ENCODE measurements at regions not wholly inside any gene's neighbourhood (a gene's known extent, or its start where the extent isn't known, plus 50 kb on each side); places are given as distances from the start of the nearest gene placed in this dataset.
"Not testable (repeated sequence)": the region's sequence is repeated elsewhere in the genome, so short reads cannot be mapped to it uniquely, and the experiment has no call there.

DNA sequence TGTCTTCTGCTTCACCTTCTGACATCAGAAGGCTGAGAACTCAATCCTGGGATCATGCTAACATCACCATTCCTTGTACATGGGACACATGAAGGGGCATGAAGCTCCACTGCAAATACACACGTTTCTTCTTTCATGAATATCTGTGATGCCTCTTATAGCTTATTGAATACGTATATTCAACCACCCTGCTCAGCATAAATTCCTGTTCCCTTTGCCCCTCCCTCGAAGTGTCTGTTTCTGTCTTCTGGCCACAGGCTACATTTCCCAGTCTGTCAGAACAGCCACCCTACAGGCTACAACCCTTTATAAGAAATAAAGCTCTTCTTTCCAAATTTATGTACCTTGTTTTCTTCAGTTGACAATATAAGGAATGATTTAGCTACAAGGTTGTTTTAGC is 201.3 kb upstream of the STS start:
- DNase-seq (ENCODE audit: low read depth) = no peak
- TF ChIP-seq, protein P1, sequence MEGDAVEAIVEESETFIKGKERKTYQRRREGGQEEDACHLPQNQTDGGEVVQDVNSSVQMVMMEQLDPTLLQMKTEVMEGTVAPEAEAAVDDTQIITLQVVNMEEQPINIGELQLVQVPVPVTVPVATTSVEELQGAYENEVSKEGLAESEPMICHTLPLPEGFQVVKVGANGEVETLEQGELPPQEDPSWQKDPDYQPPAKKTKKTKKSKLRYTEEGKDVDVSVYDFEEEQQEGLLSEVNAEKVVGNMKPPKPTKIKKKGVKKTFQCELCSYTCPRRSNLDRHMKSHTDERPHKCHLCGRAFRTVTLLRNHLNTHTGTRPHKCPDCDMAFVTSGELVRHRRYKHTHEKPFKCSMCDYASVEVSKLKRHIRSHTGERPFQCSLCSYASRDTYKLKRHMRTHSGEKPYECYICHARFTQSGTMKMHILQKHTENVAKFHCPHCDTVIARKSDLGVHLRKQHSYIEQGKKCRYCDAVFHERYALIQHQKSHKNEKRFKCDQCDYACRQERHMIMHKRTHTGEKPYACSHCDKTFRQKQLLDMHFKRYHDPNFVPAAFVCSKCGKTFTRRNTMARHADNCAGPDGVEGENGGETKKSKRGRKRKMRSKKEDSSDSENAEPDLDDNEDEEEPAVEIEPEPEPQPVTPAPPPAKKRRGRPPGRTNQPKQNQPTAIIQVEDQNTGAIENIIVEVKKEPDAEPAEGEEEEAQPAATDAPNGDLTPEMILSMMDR (conservative IDR thresholded peaks at IDR 0.05; ENCODE audit: control insufficient read depth, insufficient read depth, low read depth, low read length) = no peak
- no peak overlapping the region for H3K4me3 ChIP-seq (ENCODE audit: control insufficient read depth, low read depth, low read length)

DNA sequence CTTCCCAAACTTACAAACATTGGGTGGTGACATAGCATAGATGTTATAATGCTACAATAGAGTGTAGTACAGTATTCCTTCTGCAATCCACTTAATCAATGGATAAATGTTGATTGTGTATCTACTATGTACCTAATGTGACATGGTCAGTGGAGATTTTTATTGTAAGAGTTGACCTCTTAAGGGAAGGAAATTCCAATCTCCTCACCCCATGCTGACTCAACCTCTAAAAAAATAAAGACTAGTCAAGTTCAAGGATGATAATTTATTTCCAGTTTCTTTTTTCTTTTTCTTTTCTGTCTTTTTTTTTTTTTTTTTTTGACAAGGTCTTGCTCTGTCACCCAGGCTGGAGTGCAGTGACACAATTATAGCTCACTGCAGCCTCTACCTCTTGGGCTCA is 206.5 kb upstream of the STS start:
- DNase-seq (ENCODE audit: low read depth) = peak; percentile 1
- TF ChIP-seq, protein P1 (conservative IDR thresholded peaks at IDR 0.05; ENCODE audit: control insufficient read depth, insufficient read depth, low read depth, low read length) = no peak
- no peak overlapping the region for H3K4me3 ChIP-seq (ENCODE audit: control insufficient read depth, low read depth, low read length)

DNA sequence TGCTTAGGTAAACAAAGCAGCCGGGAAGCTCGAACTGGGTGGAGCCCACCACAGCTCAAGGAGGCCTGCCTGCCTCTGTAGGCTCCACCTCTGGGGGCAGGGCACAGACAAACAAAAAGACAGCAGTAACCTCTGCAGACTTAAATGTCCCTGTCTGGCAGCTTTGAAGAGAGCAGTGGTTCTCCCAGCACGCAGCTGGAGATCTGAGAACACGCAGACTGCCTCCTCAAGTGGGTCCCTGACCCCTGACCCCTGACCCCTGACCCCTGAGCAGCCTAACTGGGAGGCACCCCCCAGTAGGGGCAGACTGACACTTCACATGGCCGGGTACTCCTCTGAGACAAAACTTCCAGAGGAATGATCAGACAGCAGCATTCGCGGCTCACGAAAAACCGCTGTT is 214.6 kb upstream of the STS start:
- not testable (repeated sequence) for H3K4me3 ChIP-seq (ENCODE audit: control insufficient read depth, low read depth, low read length); DNase-seq (ENCODE audit: low read depth)

DNA sequence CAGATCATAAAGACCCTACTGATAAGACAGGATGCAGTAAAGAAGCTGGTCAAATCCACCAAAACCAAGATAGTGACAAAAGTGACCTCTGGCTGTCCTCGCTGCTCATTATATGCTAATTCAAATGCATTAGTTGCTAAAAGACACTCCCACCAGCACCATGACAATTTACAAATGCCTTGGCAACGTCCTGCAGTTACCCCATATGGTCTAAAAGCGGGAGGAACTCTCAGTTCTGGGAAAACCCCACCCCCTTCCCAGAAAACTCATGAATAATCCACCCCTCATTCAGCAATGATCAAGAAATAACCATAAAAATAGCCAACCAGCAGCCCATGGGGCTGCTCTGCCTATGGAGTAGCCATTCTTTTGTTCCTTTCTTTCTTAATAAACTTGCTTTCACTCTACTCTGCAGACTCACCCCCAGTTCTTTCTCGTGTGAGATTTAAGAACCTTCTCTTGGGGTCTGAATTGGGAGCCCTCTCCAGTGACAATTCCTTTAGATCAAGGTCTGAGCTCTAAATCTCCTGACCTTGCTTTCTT is 217.1 kb upstream of the STS start:
- TF ChIP-seq, protein P1 (conservative IDR thresholded peaks at IDR 0.05; ENCODE audit: control insufficient read depth, insufficient read depth, low read depth, low read length) = no peak
- no peak for DNase-seq (ENCODE audit: low read depth)
- H3K4me3 ChIP-seq (ENCODE audit: control insufficient read depth, low read depth, low read length) = no peak overlapping the region

DNA sequence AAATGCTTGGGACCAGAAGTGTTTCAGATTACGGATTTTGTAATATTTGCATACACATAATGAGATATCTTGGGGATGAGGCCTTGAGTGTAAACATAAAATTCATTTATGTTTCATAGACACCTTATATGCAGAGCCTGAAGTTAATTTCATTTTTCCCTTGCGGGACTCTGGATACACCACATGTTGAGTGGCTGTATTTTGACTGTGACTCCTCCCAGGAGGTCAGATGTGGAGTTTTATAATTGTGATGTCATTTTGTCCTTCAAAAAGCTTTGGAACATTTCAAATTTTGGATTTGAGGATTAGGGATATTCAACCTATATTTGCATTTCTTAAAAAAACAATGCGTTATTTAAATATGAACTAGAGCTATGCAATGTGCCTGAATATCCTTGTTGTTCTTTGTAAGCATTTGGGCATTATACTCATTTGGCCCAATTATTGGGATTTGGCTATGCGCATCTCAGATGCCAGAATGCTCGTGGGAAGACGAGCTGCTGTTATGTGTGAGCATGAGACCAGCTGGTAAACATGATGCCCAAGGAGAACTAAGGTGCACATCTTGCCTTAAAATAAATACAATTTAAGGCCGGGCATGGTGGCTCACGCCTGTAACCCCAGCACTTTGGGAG is 223.0 kb upstream of the STS start:
- TF ChIP-seq, protein P1 (conservative IDR thresholded peaks at IDR 0.05; ENCODE audit: control insufficient read depth, insufficient read depth, low read depth, low read length) = no peak
- no peak overlapping the region for H3K4me3 ChIP-seq (ENCODE audit: control insufficient read depth, low read depth, low read length)
- DNase-seq (ENCODE audit: low read depth) = no peak

DNA sequence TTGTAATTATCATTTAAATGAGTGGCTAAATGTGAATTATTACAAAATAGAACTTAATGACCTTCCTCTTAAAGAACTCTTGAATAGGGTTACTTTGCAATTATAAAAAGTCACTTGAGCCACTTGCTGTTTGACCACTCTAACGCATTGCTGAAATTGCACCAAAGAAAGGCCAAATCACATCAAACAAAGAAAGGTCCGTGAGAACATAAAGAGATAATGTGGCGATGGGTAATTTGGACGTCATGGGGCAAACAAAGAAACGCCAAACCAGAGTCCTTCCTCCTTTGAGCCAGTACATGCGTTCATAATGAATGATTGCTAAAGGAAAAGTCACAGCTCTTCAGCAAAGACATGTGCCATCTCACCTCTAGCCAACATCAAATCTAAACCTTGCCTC is 229.8 kb upstream of the STS start:
- DNase-seq (ENCODE audit: low read depth) = no peak
- TF ChIP-seq, protein P1 (conservative IDR thresholded peaks at IDR 0.05; ENCODE audit: control insufficient read depth, insufficient read depth, low read depth, low read length) = no peak
- no peak overlapping the region for H3K4me3 ChIP-seq (ENCODE audit: control insufficient read depth, low read depth, low read length)

DNA sequence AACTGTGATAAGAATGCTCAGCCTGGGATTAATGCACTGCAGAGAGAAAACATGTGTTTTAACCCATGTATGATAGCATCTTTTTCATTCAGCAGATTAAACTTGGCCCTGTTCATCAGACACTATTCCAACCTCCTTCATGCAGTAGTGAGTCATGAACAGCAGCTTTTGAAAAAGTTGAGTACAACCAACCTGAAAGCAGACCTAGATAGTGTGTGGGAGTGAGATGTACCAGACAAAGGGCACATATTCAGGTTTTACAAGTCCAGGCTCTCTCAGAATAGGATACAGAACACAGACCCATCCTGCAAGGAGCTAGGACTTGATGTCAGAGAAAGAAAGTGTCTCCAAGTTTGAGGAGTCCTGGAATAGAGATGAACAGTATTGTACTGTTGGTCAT is 237.3 kb upstream of the STS start:
- TF ChIP-seq, protein P1 (conservative IDR thresholded peaks at IDR 0.05; ENCODE audit: control insufficient read depth, insufficient read depth, low read depth, low read length) = no peak
- H3K4me3 ChIP-seq (ENCODE audit: control insufficient read depth, low read depth, low read length) = no peak overlapping the region
- DNase-seq (ENCODE audit: low read depth) = no peak

Measured in fibroblast of mammary gland (primary cell).